GM08714 (cell line): ENCODE measurements at regions not wholly inside any gene's neighbourhood (a gene's known extent, or its start where the extent isn't known, plus 50 kb on each side); places are given as distances from the start of the nearest gene placed in this dataset.

Experiments used
- H3K4me3 ChIP-seq: fragments of 200-500 bp; sonication (Bioruptor generic); 2 replicates; pipeline ENCODE4 v1.5.1; 2014; ENCODE audit warnings: mild to moderate bottlenecking, low read length, inconsistent platforms
- ZNF274 ChIP-seq: IDR thresholded peaks from 2 replicates; pipeline ENCODE4 v1.6.1; 2012; ENCODE audit warnings: mild to moderate bottlenecking, low read depth, low read length

DNA sequence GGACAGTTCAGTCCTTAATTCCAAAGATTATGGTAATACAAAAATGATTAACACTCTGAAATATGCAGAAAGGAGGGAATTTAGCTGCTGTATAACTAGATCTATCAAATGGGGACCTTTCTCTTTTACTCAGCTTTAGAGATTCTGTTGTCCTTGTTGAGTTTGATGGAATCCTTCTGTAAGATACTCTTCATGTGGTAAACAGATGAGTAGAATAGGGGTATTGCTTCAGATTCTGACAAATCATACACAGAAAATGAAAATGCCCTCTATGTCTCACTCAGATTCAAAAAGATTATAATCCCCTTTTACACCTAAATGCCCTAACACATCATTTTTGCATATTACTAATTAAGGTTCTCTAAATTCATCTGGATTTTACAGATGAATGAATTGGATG, 50.7 kb downstream of the ARHGAP35 start:
- no peak for TF ChIP-seq ZNF274
- H3K4me3 ChIP-seq: no peak overlapping the region

DNA sequence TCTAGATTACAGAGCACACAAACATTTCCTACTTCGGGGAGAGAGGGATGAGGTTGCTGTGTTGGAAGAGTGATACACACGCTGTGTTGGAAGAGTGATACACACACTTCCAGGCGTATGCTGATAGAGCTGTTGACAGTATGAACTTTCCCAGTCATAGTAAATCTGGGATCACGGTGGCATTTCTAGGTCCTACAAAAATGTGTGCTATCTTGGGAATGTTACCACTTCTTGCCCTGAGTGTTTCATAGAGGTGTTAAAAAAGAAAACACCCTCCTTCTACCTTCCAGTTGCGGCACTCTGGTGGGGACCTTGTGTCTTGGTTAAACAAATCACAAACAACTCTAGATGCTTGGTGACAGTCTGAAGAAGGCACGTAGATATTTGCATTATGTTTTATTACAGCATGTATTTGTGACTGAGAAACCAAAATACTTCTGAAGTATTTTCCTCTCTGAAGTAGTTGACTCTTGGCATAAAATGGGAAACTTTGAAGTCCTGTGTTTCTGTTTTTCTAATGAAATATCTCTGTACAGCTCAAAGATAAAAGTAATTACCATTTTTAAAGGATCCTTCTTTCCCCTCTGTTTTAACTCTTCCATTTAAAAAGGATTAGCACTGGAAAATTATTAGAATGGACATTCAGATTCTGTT, 52.5 kb downstream of the ARHGAP35 start:
- no peak overlapping the region; the same call in 1 of the 2 replicates for H3K4me3 ChIP-seq
- no peak for TF ChIP-seq ZNF274

DNA sequence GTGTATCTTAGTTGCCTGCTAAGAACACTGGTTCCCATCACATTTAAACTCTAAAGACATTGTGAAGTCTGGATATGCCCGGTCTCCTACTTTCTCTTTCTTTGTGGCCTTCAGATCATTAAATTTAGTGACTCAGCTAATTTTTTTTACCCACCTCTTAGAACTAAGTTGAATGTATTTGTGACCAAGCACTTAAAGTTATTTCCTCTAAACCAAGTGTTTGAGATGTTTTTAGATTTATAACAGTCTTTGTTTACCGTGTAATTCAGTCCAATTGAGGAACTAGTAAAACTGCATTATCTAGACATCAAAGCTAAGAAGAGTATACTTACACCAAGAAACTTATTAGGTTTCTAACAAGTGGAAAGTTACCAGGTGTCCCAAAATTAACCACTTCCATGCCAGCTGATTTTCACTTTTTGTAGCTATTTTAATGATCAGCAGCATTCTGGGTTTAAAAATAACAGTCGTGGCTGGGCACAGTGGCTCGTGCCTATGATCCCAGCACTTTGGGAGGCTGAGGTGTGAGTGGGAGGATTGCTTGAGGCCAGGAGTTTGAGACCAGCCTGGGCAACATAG, 53.1 kb downstream of the ARHGAP35 start:
- H3K4me3 ChIP-seq: no peak overlapping the region; the same call in 1 of the 2 replicates
- TF ChIP-seq ZNF274: no peak

DNA sequence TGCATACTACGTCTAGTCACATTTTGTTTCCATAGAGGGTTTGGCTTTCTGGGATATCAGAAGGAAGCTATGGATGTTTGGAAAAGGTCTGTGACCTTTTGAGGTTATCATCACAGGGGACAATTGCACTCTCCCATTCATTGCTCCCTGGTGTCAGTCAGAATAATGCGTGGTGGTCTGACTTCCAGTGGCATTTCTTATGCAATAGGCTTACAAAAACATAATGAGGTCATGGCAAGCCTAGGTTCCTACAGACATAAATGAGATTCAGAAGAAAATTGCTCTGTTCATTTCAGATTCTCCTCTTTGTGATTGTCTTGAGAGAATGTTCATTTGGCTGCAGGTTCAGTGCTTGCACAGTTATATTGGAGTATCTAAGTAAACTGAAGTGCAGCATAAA, 54.6 kb downstream of the ARHGAP35 start:
- TF ChIP-seq ZNF274: no peak
- H3K4me3 ChIP-seq: no peak overlapping the region

DNA sequence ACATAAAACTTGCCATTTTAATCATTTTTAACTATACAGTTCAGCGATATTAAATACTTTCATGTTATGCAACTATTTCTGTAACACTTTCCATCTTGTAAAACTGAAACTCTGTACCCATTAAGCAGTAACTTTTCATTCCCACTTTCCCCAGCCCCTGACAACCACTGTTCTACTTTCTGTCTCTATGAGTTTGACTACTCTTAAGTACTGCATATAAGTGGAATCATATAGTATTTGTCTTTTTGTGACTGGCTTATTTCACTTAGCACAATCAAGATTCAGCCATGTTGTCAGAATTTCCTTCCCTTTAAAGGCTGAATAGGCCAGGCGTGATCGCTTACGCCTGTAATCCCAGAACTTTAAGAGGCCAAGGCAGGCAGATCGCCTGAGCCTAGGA, 56.2 kb downstream of the ARHGAP35 start:
- TF ChIP-seq ZNF274: no peak
- H3K4me3 ChIP-seq: no peak overlapping the region

DNA sequence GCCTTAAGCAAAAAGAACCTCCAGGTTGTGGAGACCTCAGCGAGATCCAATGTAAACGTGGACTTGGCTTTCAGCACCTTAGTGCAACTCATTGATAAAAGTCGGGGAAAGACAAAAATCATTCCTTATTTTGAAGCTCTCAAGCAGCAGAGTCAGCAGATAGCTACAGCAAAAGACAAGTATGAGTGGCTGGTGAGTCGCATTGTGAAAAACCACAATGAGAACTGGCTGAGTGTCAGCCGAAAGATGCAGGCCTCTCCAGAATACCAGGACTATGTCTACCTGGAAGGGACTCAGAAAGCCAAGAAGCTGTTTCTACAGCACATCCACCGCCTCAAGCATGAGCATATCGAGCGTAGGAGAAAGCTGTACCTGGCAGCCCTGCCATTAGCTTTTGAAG, 58.5 kb downstream of the ARHGAP35 start:
- TF ChIP-seq ZNF274: no peak

DNA sequence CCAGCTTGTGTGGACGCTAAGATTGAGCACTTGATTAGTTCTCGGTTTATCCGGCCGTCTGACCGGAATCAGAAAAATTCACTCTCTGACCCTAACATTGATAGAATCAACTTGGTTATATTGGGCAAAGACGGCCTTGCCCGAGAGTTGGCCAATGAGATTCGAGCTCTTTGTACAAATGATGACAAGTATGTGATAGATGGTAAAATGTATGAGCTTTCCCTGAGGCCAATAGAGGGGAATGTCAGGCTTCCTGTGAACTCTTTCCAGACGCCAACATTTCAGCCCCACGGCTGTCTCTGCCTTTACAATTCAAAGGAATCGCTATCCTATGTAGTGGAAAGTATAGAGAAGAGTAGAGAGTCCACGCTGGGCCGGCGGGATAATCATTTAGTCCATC, 59.6 kb downstream of the ARHGAP35 start:
- no peak for TF ChIP-seq ZNF274

More for the DNA sequence above, 58.5 kb downstream of the ARHGAP35 start:
- H3K4me3 ChIP-seq: no peak overlapping the region

DNA sequence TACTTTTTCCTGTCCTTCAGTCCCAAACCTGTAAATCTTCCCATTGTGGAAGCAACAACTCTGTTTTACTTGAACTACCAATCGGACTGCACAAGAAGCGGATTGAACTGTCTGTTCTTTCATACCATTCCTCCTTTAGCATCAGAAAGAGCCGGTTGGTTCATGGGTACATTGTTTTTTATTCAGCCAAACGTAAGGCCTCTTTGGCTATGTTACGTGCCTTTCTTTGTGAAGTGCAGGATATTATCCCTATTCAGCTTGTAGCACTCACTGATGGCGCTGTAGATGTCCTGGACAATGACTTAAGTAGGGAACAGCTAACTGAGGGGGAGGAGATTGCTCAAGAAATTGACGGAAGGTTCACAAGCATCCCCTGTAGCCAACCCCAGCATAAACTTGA, 60.3 kb downstream of the ARHGAP35 start:
- no peak overlapping the region for H3K4me3 ChIP-seq
- TF ChIP-seq ZNF274: no peak

More for the DNA sequence above, 59.6 kb downstream of the ARHGAP35 start:
- no peak overlapping the region for H3K4me3 ChIP-seq

DNA sequence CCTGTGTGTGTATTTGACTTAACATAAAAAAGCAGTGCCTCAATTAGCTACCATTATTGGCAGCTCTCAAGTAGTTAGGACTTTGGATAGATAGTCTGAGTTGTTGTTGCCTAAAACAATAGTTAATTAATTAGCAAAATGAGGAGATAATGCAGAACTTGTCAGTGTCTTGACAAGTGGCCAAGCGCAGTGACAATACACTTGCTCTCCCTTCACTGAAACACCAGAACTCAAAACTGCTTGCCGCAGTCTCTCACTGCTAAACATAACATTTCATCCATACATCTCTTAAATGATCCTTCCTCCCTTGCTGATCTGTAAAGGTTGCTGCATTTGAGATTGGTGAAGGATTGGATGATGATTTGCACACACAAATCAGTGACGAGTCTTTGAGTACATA, 61.7 kb downstream of the ARHGAP35 start:
- TF ChIP-seq ZNF274: no peak
- H3K4me3 ChIP-seq: no peak overlapping the region

DNA sequence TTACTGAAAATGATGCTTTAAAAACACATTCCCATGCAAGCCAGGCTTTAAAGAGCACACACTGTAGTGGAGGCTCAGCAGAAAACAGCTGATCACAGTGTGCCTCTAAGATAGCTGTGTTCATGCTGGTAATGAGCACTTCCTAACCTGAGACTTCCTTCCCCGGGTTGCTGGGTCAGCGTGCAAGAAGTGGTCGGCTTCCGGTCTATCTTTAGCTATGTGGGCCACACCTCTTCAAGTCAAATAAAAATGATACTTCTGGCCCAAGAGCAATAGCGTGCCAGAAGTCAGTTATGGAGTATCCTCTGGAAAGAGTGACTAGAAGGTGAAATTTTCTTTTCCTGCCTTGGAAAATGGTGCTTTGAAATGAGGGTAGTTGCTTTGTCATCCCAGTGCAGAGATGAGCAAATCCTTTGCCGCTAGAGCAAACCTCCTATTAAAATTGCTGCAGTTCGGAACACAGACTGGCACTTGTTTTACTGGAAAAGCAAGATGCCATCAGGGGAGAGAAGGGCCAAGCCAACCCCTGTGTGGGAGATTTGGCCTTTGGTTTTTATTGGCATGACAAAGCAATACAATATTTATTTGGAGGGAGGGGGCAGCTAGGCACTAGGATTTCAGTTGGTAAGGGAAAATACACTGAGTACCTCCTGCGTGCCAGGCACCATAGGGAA, 64.2 kb downstream of the ARHGAP35 start:
- no peak for TF ChIP-seq ZNF274
- H3K4me3 ChIP-seq: no peak overlapping the region

DNA sequence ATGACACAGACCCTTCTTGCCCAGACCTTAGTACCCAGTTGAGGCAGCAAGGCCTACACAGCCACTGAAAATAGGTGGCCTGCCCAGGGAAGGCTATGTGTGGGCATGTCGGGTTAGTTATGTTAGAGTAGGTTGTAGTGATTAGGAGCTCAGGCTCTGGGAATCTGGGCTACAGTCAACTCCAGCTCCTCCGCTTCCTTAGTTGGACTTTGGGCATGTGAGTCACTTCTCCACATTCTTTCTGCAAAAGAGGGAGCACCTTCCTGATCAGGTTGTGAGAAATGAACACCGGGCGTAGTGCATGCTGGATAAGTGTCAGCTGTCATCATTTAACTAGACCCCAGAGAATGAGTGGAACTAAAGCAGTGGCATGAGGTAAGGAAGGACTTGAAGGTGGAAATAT, 64.8 kb downstream of the ARHGAP35 start:
- no peak for TF ChIP-seq ZNF274
- no peak overlapping the region for H3K4me3 ChIP-seq

DNA sequence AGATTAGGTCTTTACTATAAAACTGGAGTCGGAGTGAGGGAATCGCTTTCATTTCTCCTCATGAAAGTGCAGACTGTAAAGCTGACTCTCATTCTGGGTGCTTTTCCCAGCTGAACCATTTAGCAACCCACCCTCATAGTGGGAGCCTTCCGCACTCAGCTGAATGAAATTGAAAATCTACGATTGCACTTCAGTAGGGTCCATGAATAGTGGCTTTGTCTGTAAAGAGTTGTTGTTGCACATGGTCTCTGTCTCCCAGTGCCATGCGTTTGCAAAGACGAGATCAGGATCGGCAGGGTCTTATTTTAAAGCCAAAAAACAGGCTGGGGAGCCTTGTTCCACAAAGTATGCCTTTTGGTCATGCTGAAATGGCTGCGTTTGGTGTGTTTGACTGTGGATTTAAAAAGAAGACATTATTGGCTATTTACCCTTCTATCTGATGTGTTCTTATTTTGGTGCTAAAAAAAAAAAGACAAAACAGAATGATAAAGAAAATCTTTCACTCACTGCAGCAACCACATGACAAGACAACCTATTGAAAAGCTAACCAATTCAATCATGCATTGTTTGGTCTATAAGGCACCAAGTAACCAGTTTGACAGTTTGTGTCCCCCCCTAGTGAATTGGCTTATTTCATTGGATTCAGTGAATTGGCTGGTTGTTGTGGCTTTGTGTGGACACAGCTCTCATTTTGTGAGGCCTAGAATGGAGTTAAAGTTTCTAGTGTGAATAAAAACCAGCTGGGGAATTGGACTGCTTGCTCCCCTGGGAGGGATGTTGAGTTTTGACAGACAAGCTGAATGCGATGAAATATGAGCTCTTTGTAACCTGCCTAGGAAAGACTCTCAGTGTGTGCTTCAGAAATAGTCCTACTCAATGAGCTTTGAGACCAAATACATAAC, 65.6 kb downstream of the ARHGAP35 start:
- no peak overlapping the region for H3K4me3 ChIP-seq
- TF ChIP-seq ZNF274: no peak

DNA sequence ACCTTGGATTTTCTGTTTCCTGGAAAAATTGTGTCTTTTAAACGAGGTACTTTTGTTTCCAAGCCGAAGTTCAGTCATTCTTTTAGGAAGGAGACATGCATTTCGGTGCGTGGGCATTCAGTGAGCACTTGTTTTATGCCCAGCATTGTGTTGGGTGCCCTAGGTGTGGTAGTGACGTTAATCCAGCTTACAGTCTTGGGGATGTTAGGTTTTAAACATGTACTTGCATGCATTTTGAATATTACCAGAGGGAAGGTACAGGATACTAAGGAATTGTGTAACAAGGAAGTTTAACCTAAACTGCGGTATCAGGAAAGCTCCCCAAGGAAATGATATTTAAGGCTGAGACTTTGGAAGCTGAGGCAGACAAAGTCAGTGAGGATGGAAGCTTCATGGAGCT, 66.3 kb downstream of the ARHGAP35 start:
- no peak for TF ChIP-seq ZNF274
- H3K4me3 ChIP-seq: no peak overlapping the region

DNA sequence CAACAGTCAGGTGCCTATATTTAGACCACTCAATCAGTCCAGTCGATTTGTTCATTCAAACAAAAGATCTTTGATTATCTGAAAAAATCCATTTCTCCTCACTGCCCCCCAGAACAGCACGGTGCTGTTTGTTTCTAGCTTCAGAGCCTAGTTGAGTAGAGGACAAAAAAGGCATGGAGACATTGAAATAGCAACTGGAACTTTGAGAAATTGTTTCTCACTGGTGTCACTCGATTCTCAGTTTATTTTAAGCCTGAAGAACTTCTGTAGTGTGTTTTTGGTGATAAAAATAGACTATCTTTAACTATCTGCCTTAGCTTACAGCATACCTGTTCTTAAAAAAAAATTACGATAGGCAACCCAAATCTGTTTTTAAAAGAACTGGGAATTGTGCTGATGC, 67.1 kb downstream of the ARHGAP35 start:
- TF ChIP-seq ZNF274: no peak
- no peak overlapping the region for H3K4me3 ChIP-seq
